Keratinocyte (primary cell): ENCODE measurements at regions not wholly inside any gene's neighbourhood (a gene's known extent, or its start where the extent isn't known, plus 50 kb on each side); places are given as distances from the start of the nearest gene placed in this dataset.

Source experiments
- DNase-seq: peaks from one replicate; pipeline ENCODE4 v3.0.0-alpha.2; 2011; ENCODE audit warnings: low read depth, missing footprints, low spot score
- FAIRE-seq: peaks from 2 replicates; lab custom pipeline; 2011; peaks lifted over from hg19 to GRCh38; lab: Jason Lieb, UNC
- H2AFZ ChIP-seq: 2 replicates; pipeline ENCODE4 v1.6.0; 2012; ENCODE audit warnings: low read length, control low read depth, inconsistent platforms; ENCODE audit not compliant: control insufficient read depth
- H3K27ac ChIP-seq: 2 replicates; pipeline ENCODE4 v1.5.1; 2011; ENCODE audit warnings: low read length; ENCODE audit not compliant: control insufficient read depth, insufficient read depth
- H3K27me3 ChIP-seq: 3 replicates; pipeline ENCODE4 v1.6.0; 2011; ENCODE audit warnings: low read length; ENCODE audit not compliant: control insufficient read depth, insufficient read depth; ENCODE audit errors: extremely low read depth
- H3K36me3 ChIP-seq, 2 experiments: 2 replicates in 1 of 2; 3 replicates in 1 of 2; pipeline ENCODE4 v1.5.1; 2011; ENCODE audit warnings: low read length in 2 of 2, mild to moderate bottlenecking in 1 of 2; ENCODE audit not compliant: control insufficient read depth in 2 of 2, insufficient read depth in 2 of 2; ENCODE audit errors: extremely low read depth in 1 of 2
- H3K4me1 ChIP-seq: 3 replicates; pipeline ENCODE4 v1.5.1; 2011; ENCODE audit warnings: low read length; ENCODE audit not compliant: control insufficient read depth, insufficient read depth; ENCODE audit errors: extremely low read depth
- H3K4me2 ChIP-seq: 3 replicates; pipeline ENCODE4 v1.6.0; 2011; ENCODE audit warnings: low read depth, low read length; ENCODE audit not compliant: control insufficient read depth, insufficient read depth; ENCODE audit errors: extremely low read depth
- H3K4me3 ChIP-seq, 3 experiments: fragments of 200-600 bp in 1 of 3; sonication (generic) in 1 of 3; 2 replicates in 2 of 3; 3 replicates in 1 of 3; pipeline ENCODE4 v1.5.1; 2011 to 2016; ENCODE audit warnings: low read length in 3 of 3, mild to moderate bottlenecking in 3 of 3, control low read depth in 2 of 3, inconsistent platforms in 1 of 3, low read depth in 1 of 3, mixed read lengths in 1 of 3, mixed run types in 1 of 3, moderate library complexity in 1 of 3; ENCODE audit not compliant: control insufficient read depth in 2 of 3, insufficient read depth in 2 of 3; ENCODE audit errors: extremely low read depth in 1 of 3
- H3K79me2 ChIP-seq: 2 replicates; pipeline ENCODE4 v1.6.0; 2012; ENCODE audit warnings: low read length; ENCODE audit not compliant: control insufficient read depth, insufficient read depth
- H3K9ac ChIP-seq: 3 replicates; pipeline ENCODE4 v1.6.0; 2011; ENCODE audit warnings: low read length; ENCODE audit not compliant: control insufficient read depth, insufficient read depth; ENCODE audit errors: extremely low read depth
- H3K9me1 ChIP-seq: 3 replicates; pipeline ENCODE4 v1.6.0; 2011; ENCODE audit warnings: low read length; ENCODE audit not compliant: control insufficient read depth, insufficient read depth; ENCODE audit errors: extremely low read depth
- H3K9me3 ChIP-seq: 2 replicates; pipeline ENCODE4 v1.5.1; 2012; ENCODE audit warnings: low read depth, low read length; ENCODE audit not compliant: control insufficient read depth
- H4K20me1 ChIP-seq: 3 replicates; pipeline ENCODE4 v1.6.0; 2011; ENCODE audit warnings: low read length; ENCODE audit not compliant: control insufficient read depth, insufficient read depth; ENCODE audit errors: extremely low read depth
- CTCF ChIP-seq, 3 experiments: IDR thresholded peaks in 1 of 3; conservative IDR thresholded peaks in 1 of 3; optimal IDR thresholded peaks in 1 of 3; 2 replicates in 2 of 3; 3 replicates in 1 of 3; pipeline versions ENCODE3 to v1.5.1; 2011; ENCODE audit warnings: low read length in 3 of 3, mild to moderate bottlenecking in 3 of 3, moderate library complexity in 2 of 3, control low read depth in 1 of 3, inconsistent platforms in 1 of 3; ENCODE audit not compliant: insufficient read depth in 2 of 3; ENCODE audit errors: extremely low read depth in 1 of 3
- EZH2 ChIP-seq: IDR thresholded peaks from one replicate; pipeline ENCODE4 v1.6.1; 2012; ENCODE audit warnings: inconsistent platforms, mild to moderate bottlenecking, low read length, moderate library complexity
- dilution Hi-C: fragments of 300-500 bp; cut with MboI; formaldehyde crosslinking; loops from one replicate; pipeline ENCODE4 v1.7.0; 2020; ENCODE audit warnings: low sequenced_read_pairs; ENCODE audit not compliant: extremely low pct_ligation_motif_present

- Histone ChIP-seq H3K36me3 (no peaks in the 10 kb centered on the region), H3K4me1 (no peaks in the 10 kb centered on the region), H4K20me1 (no peaks in the 10 kb centered on the region), H3K4me3 (no peak overlapping the region), H3K27me3 (no peaks in the 10 kb centered on the region), H2AFZ (no peak overlapping the region), H3K79me2 (no peaks in the 10 kb centered on the region), H3K9me3 (no peaks in the 10 kb centered on the region), H3K9me1 (no peaks in the 10 kb centered on the region), H3K4me2 (no peak overlapping the region), H3K27ac (no peak overlapping the region), H3K9ac (no peak overlapping the region)
- DNase-seq = no peak
- no peak for FAIRE-seq
- dilution Hi-C loops = no loop called here
- no peak for TF ChIP-seq CTCF (optimal IDR thresholded peaks at IDR 0.05 in 1 of 3, IDR thresholded peaks at IDR 0.05 in 1 of 3, conservative IDR thresholded peaks at IDR 0.05 in 1 of 3; ENCODE audit: extremely low read depth in 1 of 3, insufficient read depth in 2 of 3, low read length in 3 of 3)
- TF ChIP-seq EZH2 = no peak
Measured at GRCh38 chr1:163771637-163772036, 449.9 kb downstream of the NUF2 start.

DNA sequence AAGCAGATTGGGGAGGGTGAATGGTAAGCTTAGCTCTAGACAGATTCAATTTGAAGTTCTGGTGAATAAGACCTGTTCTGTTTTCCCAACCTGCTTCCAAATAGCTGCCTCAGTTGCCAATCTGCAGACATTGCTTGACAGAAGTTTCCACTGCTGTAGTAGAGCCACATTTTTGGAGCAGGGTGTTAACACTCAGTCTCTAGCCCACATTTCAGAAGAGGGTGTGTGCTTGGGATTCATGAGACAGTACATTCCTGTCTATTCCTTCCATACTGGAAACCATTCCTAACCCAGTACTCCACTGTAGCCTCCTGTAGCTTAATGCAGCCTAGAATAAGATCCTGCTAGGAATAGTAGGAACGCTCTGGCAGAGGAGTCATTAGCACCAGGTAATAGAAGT, 450.5 kb downstream of the NUF2 start:
- Histone ChIP-seq H3K9me3 (no peaks in the 10 kb centered on the region), H3K9ac (no peak overlapping the region), H4K20me1 (no peaks in the 10 kb centered on the region), H3K4me2 (no peak overlapping the region), H3K4me3 (no peak overlapping the region), H3K27me3 (no peaks in the 10 kb centered on the region), H3K9me1 (no peaks in the 10 kb centered on the region), H3K4me1 (no peaks in the 10 kb centered on the region), H3K27ac (no peak overlapping the region), H3K36me3 (no peaks in the 10 kb centered on the region), H2AFZ (no peak overlapping the region), H3K79me2 (no peaks in the 10 kb centered on the region)
- dilution Hi-C loops = no loop called here
- no peak for FAIRE-seq
- no peak for DNase-seq
- TF ChIP-seq EZH2 (no peak), CTCF (optimal IDR thresholded peaks at IDR 0.05 in 1 of 3, IDR thresholded peaks at IDR 0.05 in 1 of 3, conservative IDR thresholded peaks at IDR 0.05 in 1 of 3; ENCODE audit: extremely low read depth in 1 of 3, insufficient read depth in 2 of 3, low read length in 3 of 3) (no peak)
